OCI-LY1 (cell line): ENCODE measurements at regions not wholly inside any gene's neighbourhood (a gene's known extent, or its start where the extent isn't known, plus 50 kb on each side); places are given as distances from the start of the nearest gene placed in this dataset.

Experiments used
- EZH2 ChIP-seq: fragments of 200-600 bp; sonication (generic), shearing (Covaris generic); IDR thresholded peaks from 2 replicates; pipeline ENCODE4 v1.8.0; 2017; ENCODE audit warnings: borderline replicate concordance, mixed run types, mild to moderate bottlenecking, antibody characterized with exemption, low read length, moderate library complexity, mixed read lengths
- TF ChIP-seq, protein P1 (sequence below): fragments of 200-600 bp; sonication (generic), shearing (Covaris generic); IDR thresholded peaks from 2 replicates; pipeline ENCODE4 v1.5.1; 2017; ENCODE audit warnings: mild to moderate bottlenecking, antibody characterized with exemption, low read length, moderate library complexity, mixed read lengths

DNA sequence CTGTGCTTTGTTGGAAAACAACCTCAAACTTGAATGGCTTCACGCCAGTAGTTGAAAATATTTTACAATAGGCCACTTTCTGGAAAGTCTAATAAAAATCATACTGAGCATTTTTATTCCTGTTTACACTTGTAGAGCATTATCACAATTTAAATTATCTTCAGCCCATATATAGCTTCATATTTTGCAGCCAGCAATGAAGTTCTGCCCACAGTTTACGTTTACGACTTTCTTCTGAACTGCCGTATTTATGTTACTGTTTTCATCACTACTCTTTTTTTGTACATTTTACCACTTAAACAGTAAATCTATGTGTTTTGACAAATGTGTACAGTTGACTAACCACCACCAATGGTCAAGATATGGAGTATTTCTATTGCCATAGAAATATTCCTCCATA, 86.2 kb downstream of the COPS8 start:
- TF ChIP-seq, protein P1, sequence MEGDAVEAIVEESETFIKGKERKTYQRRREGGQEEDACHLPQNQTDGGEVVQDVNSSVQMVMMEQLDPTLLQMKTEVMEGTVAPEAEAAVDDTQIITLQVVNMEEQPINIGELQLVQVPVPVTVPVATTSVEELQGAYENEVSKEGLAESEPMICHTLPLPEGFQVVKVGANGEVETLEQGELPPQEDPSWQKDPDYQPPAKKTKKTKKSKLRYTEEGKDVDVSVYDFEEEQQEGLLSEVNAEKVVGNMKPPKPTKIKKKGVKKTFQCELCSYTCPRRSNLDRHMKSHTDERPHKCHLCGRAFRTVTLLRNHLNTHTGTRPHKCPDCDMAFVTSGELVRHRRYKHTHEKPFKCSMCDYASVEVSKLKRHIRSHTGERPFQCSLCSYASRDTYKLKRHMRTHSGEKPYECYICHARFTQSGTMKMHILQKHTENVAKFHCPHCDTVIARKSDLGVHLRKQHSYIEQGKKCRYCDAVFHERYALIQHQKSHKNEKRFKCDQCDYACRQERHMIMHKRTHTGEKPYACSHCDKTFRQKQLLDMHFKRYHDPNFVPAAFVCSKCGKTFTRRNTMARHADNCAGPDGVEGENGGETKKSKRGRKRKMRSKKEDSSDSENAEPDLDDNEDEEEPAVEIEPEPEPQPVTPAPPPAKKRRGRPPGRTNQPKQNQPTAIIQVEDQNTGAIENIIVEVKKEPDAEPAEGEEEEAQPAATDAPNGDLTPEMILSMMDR = no peak
- no peak for TF ChIP-seq EZH2
